GM12878 (cell line): ENCODE measurements at regions not wholly inside any gene's neighbourhood (a gene's known extent, or its start where the extent isn't known, plus 50 kb on each side); places are given as distances from the start of the nearest gene placed in this dataset.

ENCODE experiments used
- ATAC-seq: fragments of 200-7000 bp; cut with Tn5 transposase; 3 replicates; pipeline ENCODE4 v1.9.1; 2020; ENCODE audit warnings: mild to moderate bottlenecking, moderate library complexity
- BruUV-seq: library from RNA; stranded (reverse); fragments of 400-500 nt; replicated peaks from 2 replicates; lab custom pipeline; 2021; lab: Mats Ljungman, UMichigan
- CTCF ChIA-PET: fragments of 300-600 bp; sonication (Branson Sonifier 250); formaldehyde crosslinking; extraction: SDS; loops from one replicate; lab custom pipeline; 2021; ENCODE audit warnings: inconsistent platforms; lab: Yijun Ruan, JAX
- POLR2A ChIA-PET: fragments of 350-600 bp; formaldehyde crosslinking; extraction: SDS; loops from one replicate; lab custom pipeline; 2021; ENCODE audit warnings: inconsistent platforms; lab: Charles Lee
- RAD21 ChIA-PET: fragments of 300-600 bp; sonication (Branson Sonifier 250); formaldehyde crosslinking; loops from one replicate; lab custom pipeline; 2023; ENCODE audit warnings: antibody characterized with exemption; ENCODE audit not compliant: unreplicated experiment; lab: Charles Lee
- SMC1A ChIA-PET: fragments of 300-600 bp; sonication (Branson Sonifier 250); formaldehyde crosslinking; loops from one replicate; lab custom pipeline; 2023; ENCODE audit not compliant: unreplicated experiment, uncharacterized antibody; lab: Charles Lee
- DNase-seq: peaks from one replicate; pipeline ENCODE4 v3.0.0-alpha.2; 2011; ENCODE audit warnings: low read depth, low spot score
- FAIRE-seq: peaks from 3 replicates; lab custom pipeline; 2011; peaks lifted over from hg19 to GRCh38; lab: Jason Lieb, UNC
- H2AFZ ChIP-seq: 2 replicates; pipeline ENCODE4 v1.6.0; 2011; ENCODE audit warnings: low read depth, low read length, control low read depth; ENCODE audit not compliant: control insufficient read depth
- H3K27ac ChIP-seq: 2 replicates; pipeline ENCODE4 v1.5.1; 2011; ENCODE audit warnings: control low read depth; ENCODE audit not compliant: control insufficient read depth, insufficient read depth
- H3K27me3 ChIP-seq, 2 experiments: replicated peaks in 1 of 2; 2 replicates each; pipeline versions ENCODE4 v1.6.0 to v1.6.1; 2011; ENCODE audit warnings: low read length in 1 of 2; ENCODE audit not compliant: control insufficient read depth in 2 of 2, insufficient read depth in 2 of 2
- H3K36me3 ChIP-seq, 2 experiments: 2 replicates each; pipeline ENCODE4 v1.5.1; 2011; ENCODE audit warnings: low read length in 1 of 2; ENCODE audit not compliant: control insufficient read depth in 2 of 2, insufficient read depth in 2 of 2
- H3K4me1 ChIP-seq: 2 replicates; pipeline ENCODE4 v1.6.1; 2011; ENCODE audit warnings: mild to moderate bottlenecking, low read length, moderate library complexity, mixed read lengths; ENCODE audit not compliant: control insufficient read depth, insufficient read depth
- H3K4me2 ChIP-seq: 2 replicates; pipeline ENCODE4 v1.6.0; 2011; ENCODE audit warnings: control low read depth; ENCODE audit not compliant: control insufficient read depth, insufficient read depth
- H3K4me3 ChIP-seq: fragments of 200-600 bp; sonication (generic); 2 replicates; pipeline ENCODE4 v1.5.1; 2016
- H3K79me2 ChIP-seq: 2 replicates; pipeline ENCODE4 v1.6.0; 2011; ENCODE audit warnings: low read length; ENCODE audit not compliant: control insufficient read depth, insufficient read depth
- H3K9ac ChIP-seq: 2 replicates; pipeline ENCODE4 v1.8.0; 2011; ENCODE audit warnings: low read length, control low read depth, mixed read lengths; ENCODE audit not compliant: control insufficient read depth, insufficient read depth
- H3K9me3 ChIP-seq: replicated peaks from 3 replicates; pipeline ENCODE4 v1.5.1; 2011; ENCODE audit warnings: mild to moderate bottlenecking, low read length; ENCODE audit not compliant: control insufficient read depth, insufficient read depth
- H4K20me1 ChIP-seq: 2 replicates; pipeline ENCODE4 v1.6.0; 2011; ENCODE audit not compliant: control insufficient read depth, insufficient read depth
- ATF7 ChIP-seq: fragments of 450-650 bp; IDR thresholded peaks from 2 replicates; pipeline ENCODE4 v1.6.1; 2016; ENCODE audit warnings: low read depth, mild to moderate bottlenecking
- BCLAF1 ChIP-seq: fragments of 450-650 bp; IDR thresholded peaks from 2 replicates; pipeline ENCODE4 v1.6.1; 2017; ENCODE audit warnings: antibody characterized with exemption, mild to moderate bottlenecking, moderate library complexity
- SREBF2 ChIP-seq: IDR thresholded peaks from 2 replicates; pipeline ENCODE4 v1.6.1; 2012; ENCODE audit warnings: mild to moderate bottlenecking, low read length
- STAT1 ChIP-seq: fragments of 450-650 bp; conservative IDR thresholded peaks from 2 replicates; pipeline ENCODE4 v1.6.1; 2014; ENCODE audit warnings: antibody characterized with exemption, mild to moderate bottlenecking
- WGBS: methylation state at CpG from one replicate; pipeline ENCODE4 v1.1.6; 2016; ENCODE audit warnings: low lambda C conversion rate; ENCODE audit not compliant: insufficient replicate concordance, insufficient coverage; ENCODE audit errors: missing lambda C conversion rate; 5-methylcytosine and 5-hydroxymethylcytosine counted together
- in situ Hi-C: fragments of 300-500 bp; cut with MboI; formaldehyde crosslinking; loops from 9 replicates; pipeline ENCODE4 v1.14.3; 2018; ENCODE audit warnings: mixed read lengths
- intact Hi-C: fragments of 100-400 bp; cut with micrococcal nuclease; formaldehyde crosslinking; loops from one replicate; pipeline ENCODE4 v1.14.2; 2022; ENCODE audit not compliant: unreplicated experiment

- POLR2A ChIA-PET: no interaction called here
- H3K36me3 ChIP-seq: no peaks in the 10 kb centered on the region
- H2AFZ ChIP-seq: no peak overlapping the region
- no peaks in the 10 kb centered on the region for H3K9me3 ChIP-seq
- H3K4me3 ChIP-seq: no peak overlapping the region
- no peaks in the 10 kb centered on the region for H4K20me1 ChIP-seq
- SMC1A ChIA-PET: no interaction called here
- H3K27me3 ChIP-seq: no peaks in the 10 kb centered on the region
- ATAC-seq (no peak), FAIRE-seq (no peak), DNase-seq (no peak)
- H3K9ac ChIP-seq: no peak overlapping the region
- H3K79me2 ChIP-seq: no peaks in the 10 kb centered on the region
- no peaks in the 10 kb centered on the region for H3K4me1 ChIP-seq
- intact Hi-C loops: no loop called here
- WGBS: 36% methylated on average over 3 of the region's 3 CpGs
- TF ChIP-seq BCLAF1: no peak
- CTCF ChIA-PET: no interaction called here
- H3K27ac ChIP-seq: no peak overlapping the region
- no TSS peak for BruUV-seq
- in situ Hi-C loops: no loop called here
- H3K4me2 ChIP-seq: no peak overlapping the region
- RAD21 ChIA-PET: no interaction called here
Measured at GRCh38 chr13:34512817-34513216, 429.3 kb upstream of the NBEA start.

- H3K9me3 ChIP-seq: no peaks in the 10 kb centered on the region
- no peak overlapping the region for H3K4me3 ChIP-seq
- DNase-seq (no peak), FAIRE-seq (no peak), ATAC-seq (no peak)
- ChIA-PET RAD21 (no interaction called here), SMC1A (no interaction called here), POLR2A (no interaction called here), CTCF (no interaction called here)
- no peaks in the 10 kb centered on the region for H3K4me1 ChIP-seq
- no peak overlapping the region for H3K4me2 ChIP-seq
- no peak overlapping the region for H2AFZ ChIP-seq
- intact Hi-C loops: no loop called here
- H3K27ac ChIP-seq: no peak overlapping the region
- WGBS: 7% methylated on average over 1 of the region's 1 CpG
- TF ChIP-seq ATF7 (no peak), SREBF2 (no peak), STAT1 (no peak)
- in situ Hi-C loops: no loop called here
- no peak overlapping the region for H3K9ac ChIP-seq
- no peaks in the 10 kb centered on the region for H3K27me3 ChIP-seq
- no TSS peak for BruUV-seq
- no peaks in the 10 kb centered on the region for H4K20me1 ChIP-seq
- no peaks in the 10 kb centered on the region for H3K79me2 ChIP-seq
- no peaks in the 10 kb centered on the region for H3K36me3 ChIP-seq
Measured at GRCh38 chr13:34513526-34513925, 428.5 kb upstream of the NBEA start.
